H9 (cell line): ENCODE measurements at regions not wholly inside any gene's neighbourhood (a gene's known extent, or its start where the extent isn't known, plus 50 kb on each side); places are given as distances from the start of the nearest gene placed in this dataset.

Source experiments
- DNase-seq: peaks from one replicate; pipeline ENCODE4 v3.0.0-alpha.2; 2017
- H2AFZ ChIP-seq: one replicate; pipeline ENCODE4 v1.6.1; 2013; ENCODE audit warnings: mild to moderate bottlenecking, low read length, control low read depth, moderate library complexity
- H2AK5ac ChIP-seq: 2 replicates; pipeline ENCODE4 v1.6.1; 2013; ENCODE audit warnings: low read length, control low read depth, mixed read lengths; ENCODE audit not compliant: insufficient read length
- H2BK120ac ChIP-seq: one replicate; pipeline ENCODE4 v1.6.1; 2013; ENCODE audit warnings: low read depth, mild to moderate bottlenecking, low read length, control low read depth, inconsistent platforms; ENCODE audit not compliant: poor library complexity, severe bottlenecking
- H2BK12ac ChIP-seq: 2 replicates; pipeline ENCODE4 v1.6.1; 2013; ENCODE audit warnings: low read length, control low read depth, mixed read lengths, low read depth; ENCODE audit not compliant: insufficient read length
- H2BK15ac ChIP-seq: 2 replicates; pipeline ENCODE4 v1.6.1; 2013; ENCODE audit warnings: low read depth, low read length, control low read depth
- H2BK20ac ChIP-seq: one replicate; pipeline ENCODE4 v1.6.1; 2013; ENCODE audit warnings: low read depth, mild to moderate bottlenecking, low read length, control low read depth, inconsistent platforms; ENCODE audit not compliant: poor library complexity, severe bottlenecking
- H2BK5ac ChIP-seq: 2 replicates; pipeline ENCODE4 v1.6.1; 2013; ENCODE audit warnings: low read length, control low read depth, mixed read lengths; ENCODE audit not compliant: insufficient read length
- H3K14ac ChIP-seq: 2 replicates; pipeline ENCODE4 v1.6.1; 2013; ENCODE audit warnings: low read length, control low read depth; ENCODE audit not compliant: insufficient read depth
- H3K18ac ChIP-seq: 2 replicates; pipeline ENCODE4 v1.6.1; 2013; ENCODE audit warnings: low read depth, mild to moderate bottlenecking, mixed read lengths, low read length, control low read depth; ENCODE audit not compliant: insufficient read length
- H3K23ac ChIP-seq: 2 replicates; pipeline ENCODE4 v1.6.1; 2013; ENCODE audit warnings: low read length, control low read depth, mixed read lengths, low read depth; ENCODE audit not compliant: insufficient read length
- H3K23me2 ChIP-seq: 2 replicates; pipeline ENCODE4 v1.6.1; 2013; ENCODE audit warnings: low read depth, mild to moderate bottlenecking, mixed read lengths, low read length, control low read depth; ENCODE audit not compliant: insufficient read length, poor library complexity, severe bottlenecking
- H3K27ac ChIP-seq: 2 replicates; pipeline ENCODE4 v1.5.1; 2013; ENCODE audit warnings: low read length, control low read depth, mixed read lengths, low read depth; ENCODE audit not compliant: insufficient read length
- H3K27me3 ChIP-seq: 2 replicates; pipeline ENCODE4 v1.6.1; 2013; ENCODE audit warnings: low read length, control low read depth, inconsistent platforms; ENCODE audit not compliant: insufficient read depth
- H3K4ac ChIP-seq: 2 replicates; pipeline ENCODE4 v1.6.1; 2013; ENCODE audit warnings: low read depth, mild to moderate bottlenecking, control low read depth, inconsistent platforms, low read length, moderate library complexity
- H3K4me1 ChIP-seq: 2 replicates; pipeline ENCODE4 v1.6.1; 2013; ENCODE audit warnings: low read length, control low read depth, inconsistent platforms; ENCODE audit not compliant: insufficient read depth
- H3K4me2 ChIP-seq: 2 replicates; pipeline ENCODE4 v1.6.1; 2013; ENCODE audit warnings: low read length, control low read depth, mixed read lengths; ENCODE audit not compliant: insufficient read length, insufficient read depth
- H3K56ac ChIP-seq: 2 replicates; pipeline ENCODE4 v1.6.1; 2013; ENCODE audit warnings: low read depth, mild to moderate bottlenecking, mixed read lengths, low read length, control low read depth; ENCODE audit not compliant: insufficient read length
- H3K79me1 ChIP-seq: 2 replicates; pipeline ENCODE4 v1.6.1; 2013; ENCODE audit warnings: low read depth, mild to moderate bottlenecking, moderate library complexity, low read length, control low read depth, inconsistent platforms; ENCODE audit not compliant: insufficient read depth, poor library complexity, severe bottlenecking
- H3K79me2 ChIP-seq: 2 replicates; pipeline ENCODE4 v1.6.1; 2013; ENCODE audit warnings: low read length, control low read depth, inconsistent platforms; ENCODE audit not compliant: insufficient read depth
- H3K9ac ChIP-seq: 2 replicates; pipeline ENCODE4 v1.6.1; 2013; ENCODE audit warnings: low read length, control low read depth, mixed read lengths; ENCODE audit not compliant: insufficient read length; ENCODE audit errors: extremely low read depth
- H3K9me3 ChIP-seq: one replicate; pipeline ENCODE4 v1.6.1; 2013; ENCODE audit warnings: low read depth, low read length, inconsistent platforms; ENCODE audit not compliant: control insufficient read depth
- H3T11ph ChIP-seq: one replicate; pipeline ENCODE4 v1.6.1; 2013; ENCODE audit warnings: mild to moderate bottlenecking, low read length, control low read depth, inconsistent platforms
- H4K20me1 ChIP-seq: one replicate; pipeline ENCODE4 v1.6.1; 2013; ENCODE audit not compliant: control insufficient read depth, insufficient read length, insufficient read depth
- H4K5ac ChIP-seq: 2 replicates; pipeline ENCODE4 v1.6.1; 2013; ENCODE audit warnings: low read depth, mild to moderate bottlenecking, mixed read lengths, low read length, control low read depth; ENCODE audit not compliant: insufficient read length
- H4K8ac ChIP-seq: replicated peaks from 2 replicates; pipeline ENCODE4 v1.6.1; 2013; ENCODE audit warnings: low read length, control low read depth, mixed read lengths, low read depth; ENCODE audit not compliant: insufficient read length
- H4K91ac ChIP-seq: 2 replicates; pipeline ENCODE4 v1.6.1; 2013; ENCODE audit warnings: low read depth, mild to moderate bottlenecking, moderate library complexity, mixed read lengths, low read length, control low read depth; ENCODE audit not compliant: insufficient read length
- H3K27ac Mint-ChIP-seq, 3 experiments: 2 replicates in 2 of 3; 3 replicates in 1 of 3; pipeline ENCODE4 v1.8.0; 2020 to 2021; ENCODE audit warnings: mixed read lengths in 3 of 3, mild to moderate bottlenecking in 1 of 3, moderate library complexity in 1 of 3
- H3K27me3 Mint-ChIP-seq: 2 replicates; pipeline ENCODE4 v1.8.0; 2021; ENCODE audit warnings: low read depth, mild to moderate bottlenecking, moderate library complexity, mixed read lengths
- H3K36me3 Mint-ChIP-seq, 3 experiments: 2 replicates in 2 of 3; 3 replicates in 1 of 3; pipeline ENCODE4 v1.8.0; 2020 to 2021; ENCODE audit warnings: low read depth in 3 of 3, mixed read lengths in 3 of 3; ENCODE audit not compliant: insufficient read depth in 1 of 3
- H3K4me1 Mint-ChIP-seq, 2 experiments: 2 replicates each; pipeline ENCODE4 v1.8.0; 2020; ENCODE audit warnings: mixed read lengths in 2 of 2
- H3K4me3 Mint-ChIP-seq, 2 experiments: 2 replicates in 1 of 2; 3 replicates in 1 of 2; pipeline ENCODE4 v1.8.0; 2020 to 2021; ENCODE audit warnings: mild to moderate bottlenecking in 2 of 2, mixed read lengths in 2 of 2, moderate library complexity in 1 of 2
- H3K9me3 Mint-ChIP-seq, 2 experiments: 2 replicates in 1 of 2; 3 replicates in 1 of 2; pipeline ENCODE4 v1.8.0; 2020; ENCODE audit warnings: mild to moderate bottlenecking in 2 of 2, mixed read lengths in 2 of 2, moderate library complexity in 1 of 2
- WGBS: extraction: QIAGEN DNeasy Blood & Tissue Kit; methylation state at CpG from one replicate; pipeline ENCODE4 v1.1.7; 2013; ENCODE audit warnings: missing lambda C conversion rate, low lambda C conversion rate, mixed read lengths; ENCODE audit not compliant: insufficient read length; ENCODE audit errors: extremely low coverage; 5-methylcytosine and 5-hydroxymethylcytosine counted together
- TF ChIP-seq, protein P1 (sequence below): fragments of 200-600 bp; sonication (generic); conservative IDR thresholded peaks from 3 replicates; pipeline ENCODE4 v1.8.0; 2021; ENCODE audit warnings: antibody characterized with exemption, mild to moderate bottlenecking

DNA sequence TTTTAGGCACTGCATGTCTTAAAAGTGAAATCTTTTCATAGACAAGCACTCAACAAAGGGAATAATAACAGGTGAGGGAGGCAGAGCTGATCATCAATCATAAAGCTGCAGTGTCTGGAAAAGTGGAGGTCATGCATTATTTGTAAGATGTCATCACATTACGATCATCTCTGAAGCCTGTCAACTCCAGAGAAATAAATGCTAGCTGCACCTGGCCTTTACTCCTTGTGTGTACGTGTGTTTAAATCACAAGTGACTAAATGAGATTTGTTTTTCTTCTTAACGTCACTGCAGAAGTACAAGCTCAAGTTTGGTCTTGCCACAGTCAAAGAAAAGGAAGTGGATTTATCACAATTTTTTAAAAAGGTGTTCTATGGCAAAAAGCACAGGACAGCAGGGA is 275.5 kb upstream of the SGK1 start:
- H2BK15ac ChIP-seq = no peak overlapping the region
- no peaks in the 10 kb centered on the region for H3K36me3 Mint-ChIP-seq
- no peak overlapping the region for H3T11ph ChIP-seq
- WGBS = no CpG with 5 or more reads among the region's 3 CpGs
- no peak overlapping the region for H2BK20ac ChIP-seq
- H3K27ac ChIP-seq = no peak overlapping the region
- no peak overlapping the region for H2BK5ac ChIP-seq
- H2AFZ ChIP-seq = no peak overlapping the region
- H3K79me2 ChIP-seq = no peaks in the 10 kb centered on the region
- no peak overlapping the region for H2BK12ac ChIP-seq
- H3K27ac Mint-ChIP-seq = no peak overlapping the region
- H3K9me3 ChIP-seq = no peaks in the 10 kb centered on the region
- no peak overlapping the region for H3K23ac ChIP-seq
- no peaks in the 10 kb centered on the region for H4K20me1 ChIP-seq
- no peak overlapping the region for H3K56ac ChIP-seq
- H4K5ac ChIP-seq = no peak overlapping the region
- H3K4me1 Mint-ChIP-seq = peaks cover 11 to 12% of the 10 kb centered on the region in 2 experiments
- no peaks in the 10 kb centered on the region for H3K23me2 ChIP-seq
- no peaks in the 10 kb centered on the region for H3K27me3 ChIP-seq
- DNase-seq = no peak
- H3K4me2 ChIP-seq = no peak overlapping the region
- H4K8ac ChIP-seq = no peak overlapping the region
- no peaks in the 10 kb centered on the region for H3K9me3 Mint-ChIP-seq
- H3K79me1 ChIP-seq = no peaks in the 10 kb centered on the region
- no peaks in the 10 kb centered on the region for H3K4me1 ChIP-seq
- H2BK120ac ChIP-seq = no peak overlapping the region
- no peak overlapping the region for H3K9ac ChIP-seq
- H3K18ac ChIP-seq = no peak overlapping the region
- no peak overlapping the region for H2AK5ac ChIP-seq
- no peak overlapping the region for H3K4me3 Mint-ChIP-seq
- no peak overlapping the region for H3K14ac ChIP-seq
- no peak overlapping the region for H3K4ac ChIP-seq
- TF ChIP-seq, protein P1, sequence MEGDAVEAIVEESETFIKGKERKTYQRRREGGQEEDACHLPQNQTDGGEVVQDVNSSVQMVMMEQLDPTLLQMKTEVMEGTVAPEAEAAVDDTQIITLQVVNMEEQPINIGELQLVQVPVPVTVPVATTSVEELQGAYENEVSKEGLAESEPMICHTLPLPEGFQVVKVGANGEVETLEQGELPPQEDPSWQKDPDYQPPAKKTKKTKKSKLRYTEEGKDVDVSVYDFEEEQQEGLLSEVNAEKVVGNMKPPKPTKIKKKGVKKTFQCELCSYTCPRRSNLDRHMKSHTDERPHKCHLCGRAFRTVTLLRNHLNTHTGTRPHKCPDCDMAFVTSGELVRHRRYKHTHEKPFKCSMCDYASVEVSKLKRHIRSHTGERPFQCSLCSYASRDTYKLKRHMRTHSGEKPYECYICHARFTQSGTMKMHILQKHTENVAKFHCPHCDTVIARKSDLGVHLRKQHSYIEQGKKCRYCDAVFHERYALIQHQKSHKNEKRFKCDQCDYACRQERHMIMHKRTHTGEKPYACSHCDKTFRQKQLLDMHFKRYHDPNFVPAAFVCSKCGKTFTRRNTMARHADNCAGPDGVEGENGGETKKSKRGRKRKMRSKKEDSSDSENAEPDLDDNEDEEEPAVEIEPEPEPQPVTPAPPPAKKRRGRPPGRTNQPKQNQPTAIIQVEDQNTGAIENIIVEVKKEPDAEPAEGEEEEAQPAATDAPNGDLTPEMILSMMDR = no peak
- no peak overlapping the region for H4K91ac ChIP-seq
- H3K27me3 Mint-ChIP-seq = no peaks in the 10 kb centered on the region
